ENCODE measurements at regions not wholly inside any gene's neighbourhood (a gene's known extent, or its start where the extent isn't known, plus 50 kb on each side); places are given as distances from the start of the nearest gene placed in this dataset.

GRCh38 chr3:160069986-160070385 is 81.4 kb downstream of the IL12A start:
- TF ChIP-seq SUZ12 (IDR thresholded peaks at IDR 0.05; ENCODE audit: extremely low read depth, insufficient read depth, insufficient read length) (no peak), ZNF274 (IDR thresholded peaks at IDR 0.05; ENCODE audit: low read depth, low read length) (no peak)

Measured in NT2/D1 (cell line).